ENCODE measurements at regions not wholly inside any gene's neighbourhood (a gene's known extent, or its start where the extent isn't known, plus 50 kb on each side); places are given as distances from the start of the nearest gene placed in this dataset.

- H3K27me3 Mint-ChIP-seq (ENCODE audit: unreplicated experiment) = peaks cover 9% of the 10 kb centered on the region
- DNase-seq (ENCODE audit: low spot score) = no peak
- H3K36me3 Mint-ChIP-seq (ENCODE audit: low read depth, unreplicated experiment) = no peaks in the 10 kb centered on the region
- peak overlapping the region; percentile 17 for H3K27ac Mint-ChIP-seq (ENCODE audit: unreplicated experiment)
- no peak overlapping the region for H3K4me3 Mint-ChIP-seq (ENCODE audit: unreplicated experiment)
- H3K4me1 Mint-ChIP-seq (ENCODE audit: unreplicated experiment) = peaks cover 5% of the 10 kb centered on the region
- no peaks in the 10 kb centered on the region for H3K9me3 Mint-ChIP-seq (ENCODE audit: unreplicated experiment)
- TF ChIP-seq CTCF (IDR thresholded peaks at IDR 0.05; ENCODE audit: unreplicated experiment) = no peak
Measured at GRCh38 chr16:85192238-85193114, 80.2 kb upstream of the CIBAR2 start.

- H3K4me3 Mint-ChIP-seq (ENCODE audit: unreplicated experiment) = no peak overlapping the region
- TF ChIP-seq CTCF (IDR thresholded peaks at IDR 0.05; ENCODE audit: unreplicated experiment) = no peak
- H3K4me1 Mint-ChIP-seq (ENCODE audit: unreplicated experiment) = peaks cover 5% of the 10 kb centered on the region
- no peak overlapping the region for H3K27ac Mint-ChIP-seq (ENCODE audit: unreplicated experiment)
- DNase-seq (ENCODE audit: low spot score) = no peak
- H3K27me3 Mint-ChIP-seq (ENCODE audit: unreplicated experiment) = peaks cover 8% of the 10 kb centered on the region
- H3K9me3 Mint-ChIP-seq (ENCODE audit: unreplicated experiment) = no peaks in the 10 kb centered on the region
- no peaks in the 10 kb centered on the region for H3K36me3 Mint-ChIP-seq (ENCODE audit: low read depth, unreplicated experiment)
Measured at GRCh38 chr16:85193115-85193493, 80.8 kb upstream of the CIBAR2 start.

DNA sequence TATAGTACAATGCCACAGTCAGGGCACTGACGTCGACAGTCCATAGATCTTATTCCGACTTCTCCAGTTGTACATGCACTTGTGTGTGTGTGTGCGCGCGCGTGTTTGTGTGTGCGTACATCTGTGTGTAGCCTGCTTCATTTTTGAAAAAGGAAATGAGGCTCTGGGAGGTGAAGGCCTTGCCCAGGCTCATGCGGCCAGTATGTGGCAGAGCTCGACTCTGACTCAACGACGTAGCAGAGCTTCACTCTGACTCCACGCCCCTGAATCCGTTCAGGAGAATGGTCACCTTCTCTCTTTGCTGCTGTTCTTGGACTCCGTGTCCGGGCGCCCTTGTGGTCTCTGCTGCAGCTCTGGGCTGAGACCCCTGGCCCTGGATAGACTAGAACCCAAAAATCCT, 81.6 kb upstream of the CIBAR2 start:
- no peak for TF ChIP-seq CTCF (IDR thresholded peaks at IDR 0.05; ENCODE audit: unreplicated experiment)
- Mint-ChIP-seq H3K27ac (ENCODE audit: unreplicated experiment) (no peak overlapping the region), H3K4me1 (ENCODE audit: unreplicated experiment) (peaks cover 5% of the 10 kb centered on the region), H3K4me3 (ENCODE audit: unreplicated experiment) (no peak overlapping the region), H3K36me3 (ENCODE audit: low read depth, unreplicated experiment) (no peaks in the 10 kb centered on the region), H3K9me3 (ENCODE audit: unreplicated experiment) (no peaks in the 10 kb centered on the region), H3K27me3 (ENCODE audit: unreplicated experiment) (peaks cover 4% of the 10 kb centered on the region)
- no peak for DNase-seq (ENCODE audit: low spot score)

- no peak for TF ChIP-seq CTCF (IDR thresholded peaks at IDR 0.05; ENCODE audit: unreplicated experiment)
- Mint-ChIP-seq H3K27ac (ENCODE audit: unreplicated experiment) (no peak overlapping the region), H3K27me3 (ENCODE audit: unreplicated experiment) (peaks cover 2% of the 10 kb centered on the region), H3K4me3 (ENCODE audit: unreplicated experiment) (no peak overlapping the region), H3K4me1 (ENCODE audit: unreplicated experiment) (peaks cover 5% of the 10 kb centered on the region), H3K9me3 (ENCODE audit: unreplicated experiment) (no peaks in the 10 kb centered on the region), H3K36me3 (ENCODE audit: low read depth, unreplicated experiment) (no peaks in the 10 kb centered on the region)
- no peak for DNase-seq (ENCODE audit: low spot score)
Measured at GRCh38 chr16:85194307-85195270, 82.3 kb upstream of the CIBAR2 start.

Measured in endothelial cell (in vitro differentiated cells).